Keratinocyte (primary cell): ENCODE measurements at regions not wholly inside any gene's neighbourhood (a gene's known extent, or its start where the extent isn't known, plus 50 kb on each side); places are given as distances from the start of the nearest gene placed in this dataset.

Experiments used
- DNase-seq: peaks from one replicate; pipeline ENCODE4 v3.0.0-alpha.2; 2011; ENCODE audit warnings: low read depth, missing footprints, low spot score
- FAIRE-seq: peaks from 2 replicates; lab custom pipeline; 2011; peaks lifted over from hg19 to GRCh38; lab: Jason Lieb, UNC
- H2AFZ ChIP-seq: 2 replicates; pipeline ENCODE4 v1.6.0; 2012; ENCODE audit warnings: low read length, control low read depth, inconsistent platforms; ENCODE audit not compliant: control insufficient read depth
- H3K27ac ChIP-seq: 2 replicates; pipeline ENCODE4 v1.5.1; 2011; ENCODE audit warnings: low read length; ENCODE audit not compliant: control insufficient read depth, insufficient read depth
- H3K27me3 ChIP-seq: 3 replicates; pipeline ENCODE4 v1.6.0; 2011; ENCODE audit warnings: low read length; ENCODE audit not compliant: control insufficient read depth, insufficient read depth; ENCODE audit errors: extremely low read depth
- H3K36me3 ChIP-seq, 2 experiments: 2 replicates in 1 of 2; 3 replicates in 1 of 2; pipeline ENCODE4 v1.5.1; 2011; ENCODE audit warnings: low read length in 2 of 2, mild to moderate bottlenecking in 1 of 2; ENCODE audit not compliant: control insufficient read depth in 2 of 2, insufficient read depth in 2 of 2; ENCODE audit errors: extremely low read depth in 1 of 2
- H3K4me1 ChIP-seq: 3 replicates; pipeline ENCODE4 v1.5.1; 2011; ENCODE audit warnings: low read length; ENCODE audit not compliant: control insufficient read depth, insufficient read depth; ENCODE audit errors: extremely low read depth
- H3K4me2 ChIP-seq: 3 replicates; pipeline ENCODE4 v1.6.0; 2011; ENCODE audit warnings: low read depth, low read length; ENCODE audit not compliant: control insufficient read depth, insufficient read depth; ENCODE audit errors: extremely low read depth
- H3K4me3 ChIP-seq, 3 experiments: fragments of 200-600 bp in 1 of 3; sonication (generic) in 1 of 3; 2 replicates in 2 of 3; 3 replicates in 1 of 3; pipeline ENCODE4 v1.5.1; 2011 to 2016; ENCODE audit warnings: low read length in 3 of 3, mild to moderate bottlenecking in 3 of 3, control low read depth in 2 of 3, inconsistent platforms in 1 of 3, low read depth in 1 of 3, mixed read lengths in 1 of 3, mixed run types in 1 of 3, moderate library complexity in 1 of 3; ENCODE audit not compliant: control insufficient read depth in 2 of 3, insufficient read depth in 2 of 3; ENCODE audit errors: extremely low read depth in 1 of 3
- H3K79me2 ChIP-seq: 2 replicates; pipeline ENCODE4 v1.6.0; 2012; ENCODE audit warnings: low read length; ENCODE audit not compliant: control insufficient read depth, insufficient read depth
- H3K9ac ChIP-seq: 3 replicates; pipeline ENCODE4 v1.6.0; 2011; ENCODE audit warnings: low read length; ENCODE audit not compliant: control insufficient read depth, insufficient read depth; ENCODE audit errors: extremely low read depth
- H3K9me1 ChIP-seq: 3 replicates; pipeline ENCODE4 v1.6.0; 2011; ENCODE audit warnings: low read length; ENCODE audit not compliant: control insufficient read depth, insufficient read depth; ENCODE audit errors: extremely low read depth
- H3K9me3 ChIP-seq: 2 replicates; pipeline ENCODE4 v1.5.1; 2012; ENCODE audit warnings: low read depth, low read length; ENCODE audit not compliant: control insufficient read depth
- H4K20me1 ChIP-seq: 3 replicates; pipeline ENCODE4 v1.6.0; 2011; ENCODE audit warnings: low read length; ENCODE audit not compliant: control insufficient read depth, insufficient read depth; ENCODE audit errors: extremely low read depth
- EZH2 ChIP-seq: IDR thresholded peaks from one replicate; pipeline ENCODE4 v1.6.1; 2012; ENCODE audit warnings: inconsistent platforms, mild to moderate bottlenecking, low read length, moderate library complexity
- dilution Hi-C: fragments of 300-500 bp; cut with MboI; formaldehyde crosslinking; loops from one replicate; pipeline ENCODE4 v1.7.0; 2020; ENCODE audit warnings: low sequenced_read_pairs; ENCODE audit not compliant: extremely low pct_ligation_motif_present
- TF ChIP-seq, protein P1 (sequence below), 3 experiments: IDR thresholded peaks in 1 of 3; conservative IDR thresholded peaks in 1 of 3; optimal IDR thresholded peaks in 1 of 3; 2 replicates in 2 of 3; 3 replicates in 1 of 3; pipeline versions ENCODE3 to v1.5.1; 2011; ENCODE audit warnings: low read length in 3 of 3, mild to moderate bottlenecking in 3 of 3, moderate library complexity in 2 of 3, control low read depth in 1 of 3, inconsistent platforms in 1 of 3; ENCODE audit not compliant: insufficient read depth in 2 of 3; ENCODE audit errors: extremely low read depth in 1 of 3

DNA sequence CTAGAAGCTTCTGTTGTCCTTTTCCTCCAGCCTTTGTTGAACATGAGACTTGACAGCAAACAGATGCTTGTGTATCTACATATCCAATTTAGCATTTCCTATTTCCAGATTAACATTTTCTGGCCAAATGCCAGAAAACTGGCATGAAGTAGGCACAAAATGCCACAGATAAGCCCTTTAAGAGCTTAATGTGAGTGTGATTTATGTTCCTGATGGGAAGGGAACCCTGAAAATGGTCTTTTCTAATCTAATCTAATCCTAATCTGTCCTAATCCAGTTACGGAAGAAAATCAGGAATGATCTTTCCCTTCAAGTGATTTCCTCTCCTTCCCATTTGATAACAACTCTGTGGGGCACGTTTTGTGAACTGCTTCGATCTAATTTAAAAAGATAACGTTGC, 133.0 kb upstream of the C1QTNF7 start:
- no peaks in the 10 kb centered on the region for H3K36me3 ChIP-seq
- H3K4me1 ChIP-seq, result no peaks in the 10 kb centered on the region
- no peaks in the 10 kb centered on the region for H3K79me2 ChIP-seq
- H3K4me2 ChIP-seq, result no peak overlapping the region
- no peaks in the 10 kb centered on the region for H3K9me1 ChIP-seq
- DNase-seq (no peak), FAIRE-seq (no peak)
- dilution Hi-C loops, result no loop called here
- TF ChIP-seq, protein P1, sequence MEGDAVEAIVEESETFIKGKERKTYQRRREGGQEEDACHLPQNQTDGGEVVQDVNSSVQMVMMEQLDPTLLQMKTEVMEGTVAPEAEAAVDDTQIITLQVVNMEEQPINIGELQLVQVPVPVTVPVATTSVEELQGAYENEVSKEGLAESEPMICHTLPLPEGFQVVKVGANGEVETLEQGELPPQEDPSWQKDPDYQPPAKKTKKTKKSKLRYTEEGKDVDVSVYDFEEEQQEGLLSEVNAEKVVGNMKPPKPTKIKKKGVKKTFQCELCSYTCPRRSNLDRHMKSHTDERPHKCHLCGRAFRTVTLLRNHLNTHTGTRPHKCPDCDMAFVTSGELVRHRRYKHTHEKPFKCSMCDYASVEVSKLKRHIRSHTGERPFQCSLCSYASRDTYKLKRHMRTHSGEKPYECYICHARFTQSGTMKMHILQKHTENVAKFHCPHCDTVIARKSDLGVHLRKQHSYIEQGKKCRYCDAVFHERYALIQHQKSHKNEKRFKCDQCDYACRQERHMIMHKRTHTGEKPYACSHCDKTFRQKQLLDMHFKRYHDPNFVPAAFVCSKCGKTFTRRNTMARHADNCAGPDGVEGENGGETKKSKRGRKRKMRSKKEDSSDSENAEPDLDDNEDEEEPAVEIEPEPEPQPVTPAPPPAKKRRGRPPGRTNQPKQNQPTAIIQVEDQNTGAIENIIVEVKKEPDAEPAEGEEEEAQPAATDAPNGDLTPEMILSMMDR (optimal IDR thresholded peaks at IDR 0.05 in 1 of 3, IDR thresholded peaks at IDR 0.05 in 1 of 3, conservative IDR thresholded peaks at IDR 0.05 in 1 of 3; ENCODE audit: extremely low read depth in 1 of 3, insufficient read depth in 2 of 3, low read length in 3 of 3), result no peak
- TF ChIP-seq EZH2, result no peak
- no peak overlapping the region for H2AFZ ChIP-seq
- H3K9ac ChIP-seq, result no peak overlapping the region
- H4K20me1 ChIP-seq, result no peaks in the 10 kb centered on the region
- no peak overlapping the region for H3K27ac ChIP-seq
- no peak overlapping the region for H3K4me3 ChIP-seq
- no peaks in the 10 kb centered on the region for H3K9me3 ChIP-seq
- no peaks in the 10 kb centered on the region for H3K27me3 ChIP-seq

DNA sequence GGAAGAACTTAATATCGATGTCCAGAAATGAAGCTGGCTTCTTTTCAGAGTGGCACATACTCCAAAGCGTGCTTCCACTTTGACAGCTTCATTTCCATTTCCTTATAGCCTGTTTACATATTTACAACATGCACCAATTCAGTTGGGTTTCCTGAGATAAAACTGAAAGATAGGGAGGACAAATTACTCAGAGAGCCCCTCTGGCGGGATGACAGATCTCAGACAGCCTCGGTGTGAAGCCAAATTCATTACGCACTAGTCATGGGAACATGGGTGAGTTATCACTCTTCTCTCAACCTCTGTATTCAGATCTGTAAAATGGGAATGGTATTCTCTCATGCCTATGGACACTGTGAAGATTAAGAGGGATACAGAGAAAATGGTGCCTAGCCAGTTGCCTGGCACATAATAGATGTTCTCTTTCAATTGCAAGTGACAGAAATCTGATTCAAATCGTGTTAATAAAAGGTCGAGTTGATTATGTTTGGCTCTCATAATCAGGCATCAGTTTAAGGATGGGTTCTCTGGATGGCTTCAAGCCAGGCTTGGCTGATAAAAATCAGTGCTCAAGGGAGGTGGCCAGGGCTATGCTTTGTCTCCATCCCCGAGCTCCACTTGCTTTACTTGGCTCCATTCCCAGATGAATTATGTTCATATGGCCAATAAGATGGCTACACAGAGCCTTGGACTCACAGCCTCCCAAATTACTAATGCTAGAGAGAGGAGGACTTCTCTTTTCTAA, 132.2 kb upstream of the C1QTNF7 start:
- Histone ChIP-seq H3K27me3 (no peaks in the 10 kb centered on the region), H2AFZ (no peak overlapping the region), H4K20me1 (no peaks in the 10 kb centered on the region), H3K36me3 (no peaks in the 10 kb centered on the region), H3K4me1 (no peaks in the 10 kb centered on the region), H3K4me2 (no peak overlapping the region), H3K9me1 (no peaks in the 10 kb centered on the region), H3K9me3 (no peaks in the 10 kb centered on the region), H3K4me3 (no peak overlapping the region), H3K79me2 (no peaks in the 10 kb centered on the region), H3K9ac (no peak overlapping the region), H3K27ac (no peak overlapping the region)
- dilution Hi-C loops, result no loop called here
- no peak for DNase-seq
- TF ChIP-seq, protein P1 (optimal IDR thresholded peaks at IDR 0.05 in 1 of 3, IDR thresholded peaks at IDR 0.05 in 1 of 3, conservative IDR thresholded peaks at IDR 0.05 in 1 of 3; ENCODE audit: extremely low read depth in 1 of 3, insufficient read depth in 2 of 3, low read length in 3 of 3), result no peak
- no peak for TF ChIP-seq EZH2
- FAIRE-seq, result no peak
